HepG2 (cell line): ENCODE measurements at regions not wholly inside any gene's neighbourhood (a gene's known extent, or its start where the extent isn't known, plus 50 kb on each side); places are given as distances from the start of the nearest gene placed in this dataset.

Experiments used
- ELF1 ChIP-seq: sonication (generic); formaldehyde crosslinking; IDR thresholded peaks from 2 replicates; pipeline ENCODE4 v1.4.0; 2020; ENCODE audit warnings: missing genetic modification reagents
- HNRNPL ChIP-seq: fragments of 200-400 bp; formaldehyde crosslinking; IDR thresholded peaks from 2 replicates; pipeline ENCODE4 v1.6.1; 2017; ENCODE audit warnings: mild to moderate bottlenecking, low read depth, low read length
- NR2F1 ChIP-seq, 2 experiments: fragments of 450-650 bp in 1 of 2; formaldehyde crosslinking in 1 of 2; IDR thresholded peaks; 2 replicates each; pipeline versions ENCODE4 v1.5.0 to v1.6.1; 2016 to 2020; ENCODE audit warnings: mild to moderate bottlenecking in 1 of 2, missing compliant biosample characterization in 1 of 2, missing genetic modification reagents in 1 of 2, moderate library complexity in 1 of 2
- RELA ChIP-seq: sonication (generic); formaldehyde crosslinking; IDR thresholded peaks from 2 replicates; pipeline ENCODE4 v1.4.0; 2020; ENCODE audit warnings: missing genetic modification reagents
- ZNF225 ChIP-seq: sonication (generic); formaldehyde crosslinking; IDR thresholded peaks from 2 replicates; pipeline ENCODE4 v1.4.0; 2020; ENCODE audit warnings: mild to moderate bottlenecking, missing genetic modification reagents
- ZNF670 ChIP-seq: sonication (generic); formaldehyde crosslinking; IDR thresholded peaks from 2 replicates; pipeline ENCODE4 v1.8.0; 2022; ENCODE audit warnings: mild to moderate bottlenecking, missing genetic modification reagents, borderline replicate concordance
- ZNF740 ChIP-seq: sonication (generic); formaldehyde crosslinking; IDR thresholded peaks from 2 replicates; pipeline ENCODE4 v1.4.0; 2020; ENCODE audit warnings: missing genetic modification reagents

GRCh38 chr18:10051877-10052631, 138.2 kb downstream of the VAPA start:
- TF ChIP-seq ZNF225 (CRISPR knock-in tag), result no peak
- TF ChIP-seq ELF1 (CRISPR knock-in tag), result no peak
- no peak for TF ChIP-seq ZNF670 (CRISPR knock-in tag)
- TF ChIP-seq NR2F1 (CRISPR knock-in tag; IDR thresholded peaks at IDR 0.05), result no peak
- no peak for TF ChIP-seq HNRNPL
- no peak for TF ChIP-seq RELA (CRISPR knock-in tag)
- TF ChIP-seq ZNF740, result no peak
